ENCODE measurements at regions not wholly inside any gene's neighbourhood (a gene's known extent, or its start where the extent isn't known, plus 50 kb on each side); places are given as distances from the start of the nearest gene placed in this dataset.
A peak's percentile ranks its signal among the peaks of the same experiment; 100 is the strongest.
"Not testable (repeated sequence)": the region's sequence is repeated elsewhere in the genome, so short reads cannot be mapped to it uniquely, and the experiment has no call there.

DNA sequence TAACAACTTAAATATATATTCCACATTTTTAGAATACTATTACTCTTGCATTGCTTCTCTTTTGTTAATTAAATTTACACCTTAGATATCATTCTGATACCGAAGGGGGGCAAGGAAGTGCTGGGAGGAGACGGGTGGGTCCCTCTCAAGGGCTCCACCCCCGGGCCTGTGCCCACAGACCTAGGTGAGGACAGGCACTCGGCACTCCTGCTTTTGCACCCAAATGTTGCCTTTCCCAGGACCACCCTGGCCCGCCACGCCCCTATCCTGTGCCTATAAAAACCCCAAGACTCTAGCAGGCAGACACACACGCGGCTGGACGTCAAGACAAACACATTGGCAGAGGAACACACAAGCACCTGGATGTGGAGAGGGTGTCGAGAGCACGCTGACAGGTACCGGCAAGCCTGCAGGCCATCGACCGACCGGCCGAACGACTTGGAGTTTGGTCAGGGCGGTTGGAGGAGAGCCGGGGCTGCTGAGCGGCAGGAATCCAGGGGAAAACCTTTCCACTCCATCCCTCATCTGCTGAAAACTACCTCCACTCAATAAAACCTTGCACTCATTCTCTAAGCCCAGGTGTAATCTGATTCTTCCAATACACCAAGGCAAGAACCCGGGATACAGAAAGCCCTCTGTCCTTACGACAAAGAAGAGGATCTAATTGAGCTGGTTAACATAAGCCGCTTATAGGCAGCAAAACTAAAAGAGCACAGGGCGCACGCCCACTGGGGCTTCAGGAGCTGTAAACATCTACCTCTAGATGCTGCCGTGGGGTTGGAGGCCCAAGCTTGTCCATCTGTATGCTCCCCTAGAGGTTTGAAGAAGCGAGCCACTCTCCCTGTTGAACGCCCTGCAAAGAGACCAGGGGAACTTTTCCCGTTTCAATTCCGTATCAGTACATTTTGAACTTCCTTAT lies 197.4 kb upstream of the PRSS16 start:
- TF ChIP-seq, protein P1, sequence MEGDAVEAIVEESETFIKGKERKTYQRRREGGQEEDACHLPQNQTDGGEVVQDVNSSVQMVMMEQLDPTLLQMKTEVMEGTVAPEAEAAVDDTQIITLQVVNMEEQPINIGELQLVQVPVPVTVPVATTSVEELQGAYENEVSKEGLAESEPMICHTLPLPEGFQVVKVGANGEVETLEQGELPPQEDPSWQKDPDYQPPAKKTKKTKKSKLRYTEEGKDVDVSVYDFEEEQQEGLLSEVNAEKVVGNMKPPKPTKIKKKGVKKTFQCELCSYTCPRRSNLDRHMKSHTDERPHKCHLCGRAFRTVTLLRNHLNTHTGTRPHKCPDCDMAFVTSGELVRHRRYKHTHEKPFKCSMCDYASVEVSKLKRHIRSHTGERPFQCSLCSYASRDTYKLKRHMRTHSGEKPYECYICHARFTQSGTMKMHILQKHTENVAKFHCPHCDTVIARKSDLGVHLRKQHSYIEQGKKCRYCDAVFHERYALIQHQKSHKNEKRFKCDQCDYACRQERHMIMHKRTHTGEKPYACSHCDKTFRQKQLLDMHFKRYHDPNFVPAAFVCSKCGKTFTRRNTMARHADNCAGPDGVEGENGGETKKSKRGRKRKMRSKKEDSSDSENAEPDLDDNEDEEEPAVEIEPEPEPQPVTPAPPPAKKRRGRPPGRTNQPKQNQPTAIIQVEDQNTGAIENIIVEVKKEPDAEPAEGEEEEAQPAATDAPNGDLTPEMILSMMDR (IDR thresholded peaks at IDR 0.05), result no peak
- TF ChIP-seq POLR2A (IDR thresholded peaks at IDR 0.05), result no peak
- WGBS, 2 donors, result 66 to 72% methylated on average over 19 to 30 of the region's 30 CpGs

GRCh38 chr6:27052082-27052730 lies 195.3 kb upstream of the PRSS16 start:
- H3K27me3 ChIP-seq; H3K4me3 ChIP-seq; H3K4me1 ChIP-seq; H3K9me3 ChIP-seq; H3K36me3 ChIP-seq (replicated peaks in 1 of 2; ENCODE audit: insufficient read depth in 1 of 2, low read depth in 2 of 2); ATAC-seq; intact Hi-C loops (cut with DNase I); DNase-seq: not testable (repeated sequence)
- peak overlapping the region in 1 of 4 donors; percentile 32 for H3K27ac ChIP-seq
- WGBS, 2 donors, result 64 to 70% methylated on average over 10 of the region's 10 CpGs

More for the DNA sequence above, 197.4 kb upstream of the PRSS16 start:
- ATAC-seq, result no peak
- Histone ChIP-seq H3K4me3 (no peak overlapping the region), H3K4me1 (no peaks in the 10 kb centered on the region), H3K27ac (no peak overlapping the region), H3K36me3 (replicated peaks in 1 of 2; ENCODE audit: insufficient read depth in 1 of 2, low read depth in 2 of 2) (no peaks in the 10 kb centered on the region), H3K27me3 (peaks cover 0 to 3% of the 10 kb centered on the region in 2 donors), H3K9me3 (no peaks in the 10 kb centered on the region)
- intact Hi-C loops (cut with DNase I), result no loop called here
- DNase-seq, result no peak

GRCh38 chr6:27052731-27053082 lies 194.8 kb upstream of the PRSS16 start:
- no peak for TF ChIP-seq POLR2A (IDR thresholded peaks at IDR 0.05)
- TF ChIP-seq, protein P1 (IDR thresholded peaks at IDR 0.05), result no peak
- ATAC-seq (no peak), DNase-seq (no peak)
- no peak overlapping the region for H3K4me3 ChIP-seq
- WGBS, 2 donors, result 72 to 84% methylated on average over 5 of the region's 5 CpGs
- no peak overlapping the region for H3K27ac ChIP-seq
- no peaks in the 10 kb centered on the region for H3K36me3 ChIP-seq (replicated peaks in 1 of 2; ENCODE audit: insufficient read depth in 1 of 2, low read depth in 2 of 2)
- H3K9me3 ChIP-seq, result no peaks in the 10 kb centered on the region
- no peaks in the 10 kb centered on the region for H3K27me3 ChIP-seq
- intact Hi-C loops (cut with DNase I), result no loop called here
- H3K4me1 ChIP-seq, result no peaks in the 10 kb centered on the region

- Histone ChIP-seq H3K27ac (no peak overlapping the region), H3K4me1 (no peaks in the 10 kb centered on the region), H3K36me3 (replicated peaks in 1 of 2; ENCODE audit: insufficient read depth in 1 of 2, low read depth in 2 of 2) (no peaks in the 10 kb centered on the region), H3K27me3 (no peaks in the 10 kb centered on the region), H3K4me3 (no peak overlapping the region), H3K9me3 (no peaks in the 10 kb centered on the region)
- intact Hi-C loops (cut with DNase I), result no loop called here
- DNase-seq, result no peak
- TF ChIP-seq POLR2A (IDR thresholded peaks at IDR 0.05), result no peak
- ATAC-seq, result no peak
Measured at GRCh38 chr6:27053738-27054137, 193.8 kb upstream of the PRSS16 start.

- no peaks in the 10 kb centered on the region for H3K4me1 ChIP-seq
- H3K27me3 ChIP-seq, result no peaks in the 10 kb centered on the region
- no peak for DNase-seq
- TF ChIP-seq, protein P1 (IDR thresholded peaks at IDR 0.05), result no peak
- TF ChIP-seq POLR2A (IDR thresholded peaks at IDR 0.05), result no peak
- no peak for ATAC-seq
- H3K4me3 ChIP-seq, result no peak overlapping the region
- H3K27ac ChIP-seq, result no peak overlapping the region
- H3K36me3 ChIP-seq (replicated peaks in 1 of 2; ENCODE audit: insufficient read depth in 1 of 2, low read depth in 2 of 2), result no peaks in the 10 kb centered on the region
- 90 to 100% methylated on average over 1 of the region's 1 CpG for WGBS, 2 donors
- intact Hi-C loops (cut with DNase I), result no loop called here
- H3K9me3 ChIP-seq, result no peaks in the 10 kb centered on the region
Measured at GRCh38 chr6:27056615-27057014, 190.9 kb upstream of the PRSS16 start.

Data from body of pancreas (tissue), 4 donors.